GM19397 (cell line): ENCODE measurements at regions not wholly inside any gene's neighbourhood (a gene's known extent, or its start where the extent isn't known, plus 50 kb on each side); places are given as distances from the start of the nearest gene placed in this dataset.
"Not testable (repeated sequence)": the region's sequence is repeated elsewhere in the genome, so short reads cannot be mapped to it uniquely, and the experiment has no call there.

Experiments used
- ATAC-seq: cut with Tn5 transposase; IDR thresholded peaks from one replicate; pipeline ENCODE4 v1.9.1; 2021; ENCODE audit warnings: mild to moderate bottlenecking, moderate library complexity; ENCODE audit not compliant: unreplicated experiment

DNA sequence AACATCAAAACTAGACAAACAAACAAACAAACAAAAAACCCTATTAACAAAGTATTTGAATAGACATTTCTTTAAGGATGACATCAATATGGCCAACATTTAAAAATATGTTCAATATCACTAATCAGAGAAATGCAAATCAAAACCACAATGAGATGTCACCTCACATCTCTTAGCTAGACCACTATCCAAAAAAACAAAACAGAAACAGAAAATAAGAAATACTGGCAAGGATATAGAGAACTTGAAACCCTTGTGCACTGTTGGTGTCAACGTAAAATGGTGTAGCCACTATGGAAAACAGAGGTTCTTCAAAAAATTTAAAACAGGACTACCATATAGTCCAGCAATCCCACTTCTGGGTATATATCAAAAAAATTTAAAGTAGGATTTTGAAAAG, 308.2 kb downstream of the SPATA31A1 start:
- ATAC-seq = peak; percentile 67

DNA sequence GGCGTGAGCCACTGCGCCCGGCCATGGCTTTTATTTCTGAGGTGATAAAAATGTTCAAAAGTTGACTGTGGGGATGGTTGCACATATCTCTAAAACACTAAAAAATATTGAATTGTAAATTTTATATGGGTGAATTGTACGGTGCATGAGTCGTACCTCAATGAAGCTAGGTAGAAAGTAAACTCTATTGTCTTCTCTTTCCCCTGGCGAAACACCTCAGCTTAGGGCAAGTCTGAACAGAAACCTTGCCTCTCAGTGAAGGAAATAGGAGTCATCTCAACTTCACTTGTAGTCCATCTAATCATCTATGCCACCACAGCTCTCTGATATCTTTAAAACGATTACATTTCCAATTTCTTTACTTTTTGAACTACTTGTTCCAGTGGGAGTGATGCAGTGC, 309.6 kb downstream of the SPATA31A1 start:
- not testable (repeated sequence) for ATAC-seq

DNA sequence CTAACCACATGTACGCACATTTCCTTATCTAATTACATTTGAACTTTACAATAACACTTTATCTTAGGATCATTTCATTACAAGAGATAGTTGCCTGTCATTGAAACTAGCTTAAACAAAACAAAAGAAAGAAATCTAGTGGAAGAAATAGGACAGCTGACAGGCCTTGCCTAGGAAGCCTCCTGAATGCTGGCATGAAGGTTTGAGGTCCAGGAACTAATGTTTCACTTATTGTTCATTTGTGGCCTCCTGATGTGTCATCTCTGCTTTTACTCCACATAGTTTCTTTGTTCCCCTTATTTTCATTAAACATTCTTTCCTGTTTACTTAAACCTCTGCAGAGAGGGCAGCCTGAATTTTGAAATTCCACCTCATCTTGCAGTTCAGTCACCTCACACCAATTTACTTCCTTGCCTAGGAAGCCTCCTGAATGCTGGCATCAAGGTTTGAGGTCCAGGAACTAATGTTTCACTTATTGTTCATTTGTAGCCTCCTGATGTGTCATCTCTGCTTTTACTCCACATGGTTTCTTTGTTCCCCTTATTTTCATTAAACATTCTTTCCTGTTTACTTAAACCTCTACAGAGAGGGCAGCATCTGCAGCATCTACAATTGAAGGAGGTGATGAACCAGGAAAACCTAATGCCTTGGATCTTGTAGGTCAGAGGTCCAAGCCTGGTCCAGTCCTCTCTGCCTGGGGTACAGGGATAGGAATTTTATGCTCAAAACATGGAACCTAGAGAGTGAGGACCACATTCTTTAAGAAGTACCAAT, 319.2 kb downstream of the SPATA31A1 start:
- not testable (repeated sequence) for ATAC-seq

DNA sequence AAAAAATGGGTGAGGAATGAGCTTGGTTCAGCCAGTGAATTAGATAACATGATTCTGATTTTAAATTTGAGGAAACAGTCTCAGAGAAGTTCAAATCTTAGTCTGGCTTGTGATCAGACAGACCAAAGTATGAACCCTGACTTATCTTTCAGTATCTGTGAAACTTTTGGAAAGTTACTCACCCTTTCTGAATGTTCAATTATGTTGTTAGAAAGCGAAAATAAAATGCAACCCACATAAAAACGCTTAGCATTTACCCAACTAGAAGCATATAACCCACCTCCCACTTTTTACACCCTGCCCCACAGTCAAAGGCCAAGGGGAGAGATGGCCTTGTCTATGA, 319.7 kb downstream of the SPATA31A1 start:
- ATAC-seq = not testable (repeated sequence)

DNA sequence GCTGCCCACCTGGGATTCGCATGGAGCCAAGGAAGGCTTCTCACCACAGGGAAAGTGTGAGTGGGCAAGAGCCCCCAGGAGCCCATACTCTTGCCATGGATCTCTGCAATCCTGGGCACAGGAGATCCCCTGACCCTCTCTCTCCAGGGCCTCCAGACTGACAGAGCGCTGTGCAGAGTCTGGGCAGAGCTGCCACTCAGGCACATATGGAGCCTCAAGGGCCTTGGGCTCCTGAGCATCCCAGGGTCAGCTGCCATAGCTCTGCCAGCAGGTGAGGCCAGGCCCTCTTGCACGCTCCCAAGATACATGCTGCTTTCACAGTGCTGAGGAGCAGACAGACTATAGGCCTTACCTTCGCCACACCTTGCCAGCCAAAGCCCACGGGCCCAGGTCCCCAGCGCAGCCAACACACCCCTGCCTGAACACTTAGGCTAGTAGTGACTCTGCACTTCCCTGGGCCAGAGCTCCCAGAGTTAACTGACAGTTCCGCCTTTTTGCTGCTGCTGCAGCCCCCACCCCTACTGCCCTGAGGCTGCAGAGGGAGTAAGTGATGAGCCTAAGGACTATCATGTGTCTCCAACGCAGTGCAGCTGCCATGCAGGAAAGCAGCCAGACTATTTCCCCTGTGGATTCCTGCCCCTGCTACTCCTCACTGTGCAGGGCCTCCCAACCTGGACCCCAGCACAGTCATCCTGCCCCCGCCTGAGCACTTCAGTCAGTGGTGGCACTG, 323.2 kb downstream of the SPATA31A1 start:
- not testable (repeated sequence) for ATAC-seq

DNA sequence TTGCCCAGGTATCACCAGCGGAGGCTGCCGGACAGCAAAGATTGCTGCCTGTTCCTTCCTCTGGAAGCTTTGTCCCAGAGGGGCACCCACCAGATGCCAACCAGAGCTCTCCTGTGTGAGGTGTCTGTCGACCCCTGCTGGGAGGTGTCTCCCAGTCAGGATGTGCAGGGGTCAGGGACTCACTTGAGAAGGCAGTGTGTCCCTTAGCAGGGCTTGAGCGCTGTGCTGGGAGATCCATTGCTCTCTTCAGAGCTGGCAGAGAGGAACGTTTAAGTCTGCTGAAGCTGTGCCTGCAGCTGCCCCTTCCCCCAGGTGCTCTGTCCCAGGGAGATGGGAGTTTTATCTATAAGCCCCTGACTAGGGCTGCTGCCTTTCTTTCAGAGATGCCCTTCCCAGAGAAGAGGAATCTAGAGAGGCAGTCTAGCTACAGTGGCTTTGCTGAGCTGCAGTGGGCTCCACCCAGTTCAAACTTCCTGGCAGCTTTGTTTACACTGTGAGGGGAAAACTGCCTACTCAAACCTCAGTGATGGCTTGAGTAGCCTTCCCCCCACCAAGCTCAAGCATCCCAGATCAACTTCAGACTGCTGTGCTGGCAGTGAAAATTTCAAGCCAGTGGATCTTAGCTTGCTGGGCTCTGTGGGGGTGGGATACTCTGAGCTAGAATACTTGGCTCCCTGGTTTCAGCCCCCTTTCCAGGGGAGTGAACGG, 325.4 kb downstream of the SPATA31A1 start:
- not testable (repeated sequence) for ATAC-seq

DNA sequence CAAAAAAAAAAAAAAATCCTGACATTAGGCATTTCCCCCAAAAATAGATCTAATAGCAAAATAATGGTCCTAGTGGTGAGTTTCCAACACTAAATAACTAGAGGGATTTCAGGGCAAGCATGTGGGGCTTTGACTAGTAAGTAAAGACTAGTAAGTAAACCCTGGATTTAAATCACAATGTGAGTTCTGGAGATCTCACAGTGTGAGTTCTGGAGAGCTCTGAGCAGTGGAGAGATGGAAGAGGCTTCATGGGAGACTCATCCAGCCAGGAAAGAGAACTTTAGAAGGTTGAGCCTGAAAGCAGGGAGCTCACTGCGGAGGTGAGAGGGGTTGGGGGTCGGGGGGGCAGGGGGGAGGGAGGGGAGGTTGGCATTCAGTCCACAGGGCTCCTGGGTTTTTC, 373.4 kb downstream of the SPATA31A1 start:
- not testable (repeated sequence) for ATAC-seq

DNA sequence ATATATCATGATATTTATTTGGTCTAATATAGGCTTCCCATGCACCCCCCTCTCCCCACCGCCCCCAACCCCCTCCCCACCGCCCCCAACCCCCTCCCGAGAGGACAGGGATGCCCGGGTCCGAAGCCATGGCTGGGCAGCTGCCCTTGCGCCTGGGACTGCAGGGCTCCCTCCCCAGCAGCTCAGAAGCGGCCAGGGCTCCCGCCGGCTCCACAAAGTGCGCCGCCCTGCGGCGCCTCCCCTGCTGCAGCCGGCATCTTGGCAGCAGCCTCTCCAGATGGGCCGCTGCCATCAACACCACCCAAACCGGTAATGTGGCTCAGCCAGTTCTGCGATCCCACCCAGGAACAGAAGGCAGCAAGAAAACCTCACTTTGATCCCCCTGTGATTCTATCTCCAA, 389.4 kb downstream of the SPATA31A1 start:
- ATAC-seq = not testable (repeated sequence)

DNA sequence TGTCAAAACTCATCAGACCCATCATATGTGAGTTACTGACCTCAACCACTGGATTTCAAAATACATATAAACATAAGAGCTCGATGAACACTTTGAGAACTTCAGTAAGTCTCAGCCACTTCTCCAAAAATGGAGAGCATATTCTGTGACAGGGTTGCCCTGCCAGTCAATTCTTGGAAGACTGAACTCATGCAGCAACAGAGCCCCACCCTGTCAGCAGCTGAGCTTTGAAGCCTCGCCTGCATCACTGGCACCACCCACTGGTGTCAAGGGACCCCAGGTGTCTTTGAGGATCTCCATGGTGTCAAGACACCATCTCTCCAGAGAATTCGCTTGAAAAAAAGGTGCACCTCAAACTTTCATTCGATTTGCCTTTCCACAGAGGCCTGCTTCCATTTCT, 420.1 kb downstream of the SPATA31A1 start:
- not testable (repeated sequence) for ATAC-seq

DNA sequence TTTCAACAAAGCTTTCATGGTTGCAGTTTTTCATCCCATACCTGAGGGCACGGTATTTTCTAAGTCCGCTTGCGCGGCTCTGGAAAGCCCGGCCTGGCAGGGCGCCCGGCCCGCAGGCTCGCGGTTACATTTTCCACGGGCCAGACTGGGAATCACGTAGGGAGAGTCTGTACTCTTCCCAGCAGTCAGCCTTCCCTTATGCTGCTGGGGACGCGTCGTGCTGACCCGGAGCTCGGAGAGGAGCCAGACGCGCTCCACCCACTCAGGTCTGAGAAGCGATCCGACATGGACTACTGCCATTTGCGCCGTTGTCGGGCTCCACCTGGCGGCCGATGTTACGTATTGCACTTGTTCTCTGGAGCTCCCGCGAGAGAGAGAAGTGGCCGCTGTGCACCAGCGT, 435.9 kb downstream of the SPATA31A1 start:
- peak; percentile 100 for ATAC-seq

DNA sequence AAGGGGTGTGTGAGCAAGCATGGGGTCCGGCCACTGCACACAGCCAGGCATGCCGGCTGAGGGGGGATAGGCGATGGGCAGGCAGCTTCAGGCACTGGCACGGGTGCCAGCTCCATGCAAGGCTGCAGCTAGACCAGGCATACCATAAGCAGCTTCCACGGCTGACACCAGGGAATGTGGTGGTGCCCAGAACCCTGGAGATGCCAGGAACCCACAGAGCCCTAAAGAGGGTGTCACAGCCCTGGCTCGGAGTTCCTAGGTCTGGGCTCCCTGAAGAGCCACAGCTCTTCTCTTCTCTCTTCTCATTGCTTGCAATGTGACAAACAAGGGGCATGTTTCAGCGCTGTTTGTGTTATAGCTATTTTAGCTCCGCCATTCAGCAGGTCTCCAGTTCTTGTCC, 442.5 kb downstream of the SPATA31A1 start:
- not testable (repeated sequence) for ATAC-seq

DNA sequence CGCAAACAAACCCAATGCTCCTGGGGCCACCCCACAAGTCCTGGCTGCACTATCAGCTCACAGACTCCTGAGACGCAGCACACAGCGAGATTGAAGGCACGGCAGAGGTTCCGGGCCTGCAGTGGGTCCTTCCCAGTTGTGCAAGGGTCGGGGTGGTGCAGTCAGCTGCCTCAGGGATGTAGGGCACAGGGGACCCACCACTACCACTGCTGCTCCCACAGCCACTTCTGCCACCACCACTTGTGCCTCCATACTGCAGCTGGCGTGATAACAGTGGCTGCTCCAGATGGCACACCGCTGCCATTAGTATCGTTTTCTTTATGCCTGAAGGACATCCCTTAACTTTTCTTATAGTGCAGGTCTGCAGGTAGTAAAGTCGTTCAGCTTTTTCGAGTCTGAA, 443.8 kb downstream of the SPATA31A1 start:
- not testable (repeated sequence) for ATAC-seq

DNA sequence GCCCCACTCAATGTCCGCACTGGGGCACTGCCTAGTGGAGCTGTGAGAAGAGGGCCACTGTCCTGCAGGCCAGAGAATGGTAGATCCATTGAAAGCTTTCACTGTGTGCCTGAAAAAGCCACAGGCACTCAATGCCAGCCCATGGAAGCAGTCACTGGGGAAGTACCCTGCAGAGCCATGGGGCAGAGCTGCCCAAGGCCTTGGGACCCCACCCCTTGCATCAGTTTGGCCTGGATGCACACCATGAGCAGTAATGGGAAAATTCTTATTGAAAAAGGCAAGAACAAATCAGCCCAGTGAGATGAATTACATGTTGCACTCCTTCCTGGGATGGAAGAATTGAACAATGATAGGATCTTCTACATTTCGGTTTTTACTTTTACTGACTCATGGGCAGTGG, 447.1 kb downstream of the SPATA31A1 start:
- not testable (repeated sequence) for ATAC-seq

DNA sequence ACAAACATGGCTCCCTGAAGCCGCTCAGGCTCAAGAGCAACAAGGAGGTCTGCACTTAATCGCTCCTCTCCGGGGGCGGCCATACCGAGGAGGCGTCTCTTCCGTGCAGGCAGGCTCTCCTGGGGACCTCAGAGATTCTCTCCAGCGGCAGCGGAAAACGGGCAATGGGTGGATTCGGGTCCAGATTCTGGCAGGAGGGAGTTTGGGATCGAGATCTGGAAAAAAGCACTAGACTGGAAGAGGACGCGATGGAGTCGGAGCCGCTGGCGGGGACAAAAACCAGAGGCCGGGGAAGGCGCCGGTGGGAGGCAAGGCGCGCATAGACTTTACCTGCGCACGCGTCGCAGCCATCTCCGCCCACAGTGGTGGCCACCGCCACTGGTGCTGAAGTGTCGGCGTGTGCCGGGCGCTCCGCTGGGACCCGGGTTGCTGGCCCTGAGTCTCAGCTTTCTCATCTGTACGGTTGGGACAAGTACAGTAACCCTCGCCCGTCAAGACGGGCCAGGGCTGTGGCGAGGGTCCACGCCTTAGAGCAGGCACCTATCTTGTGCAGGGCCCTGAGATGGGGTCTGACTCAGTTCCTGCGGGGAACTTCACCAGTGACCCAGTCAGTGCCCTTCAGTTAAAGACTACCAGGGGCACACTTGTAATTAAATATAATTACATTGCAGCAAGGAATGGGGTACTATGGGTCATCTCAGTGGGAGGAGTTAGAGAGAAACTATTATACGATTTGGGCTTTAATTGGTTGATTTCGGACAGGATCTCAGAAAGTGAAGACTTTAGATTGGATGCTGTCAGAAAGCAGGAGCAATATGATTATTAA, 454.1 kb downstream of the SPATA31A1 start:
- ATAC-seq = peak; percentile 91

DNA sequence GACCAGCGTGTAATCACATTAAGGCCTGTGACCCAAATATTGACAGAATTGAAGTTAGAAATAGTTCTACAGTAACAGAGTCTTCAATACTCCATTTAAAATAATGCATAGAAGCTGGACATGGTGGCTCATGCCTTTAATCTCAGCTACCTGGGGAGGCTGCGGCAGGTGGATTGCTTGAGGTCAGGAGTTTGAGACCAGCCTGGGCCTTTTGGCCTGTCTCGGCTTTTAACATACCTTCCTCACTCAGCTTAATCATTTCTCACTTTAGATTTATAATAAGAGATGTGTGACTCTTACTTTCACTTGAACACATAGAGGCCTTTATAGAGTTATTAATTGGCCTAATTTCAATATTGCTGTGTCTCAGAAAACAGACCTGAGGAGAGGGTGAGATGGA, 454.9 kb downstream of the SPATA31A1 start:
- not testable (repeated sequence) for ATAC-seq

DNA sequence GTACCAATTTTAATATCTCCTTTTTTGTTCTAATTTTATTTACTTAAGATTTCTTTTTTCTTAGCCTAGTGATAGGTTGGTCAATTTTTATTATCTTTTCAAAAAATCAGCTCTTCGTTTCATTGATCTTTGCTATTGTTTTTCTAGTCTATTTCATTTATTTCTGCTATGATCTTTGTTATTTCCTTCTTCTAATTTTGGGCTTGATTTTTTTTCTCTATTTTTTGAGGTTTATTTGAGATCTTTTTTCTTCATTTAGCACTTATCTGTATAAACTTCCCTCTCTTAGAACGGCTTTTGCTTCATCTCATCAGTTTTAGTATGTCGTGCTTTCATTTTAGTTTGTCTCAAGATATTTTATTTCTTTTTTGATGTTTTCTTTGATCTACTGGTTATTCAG, 456.1 kb downstream of the SPATA31A1 start:
- not testable (repeated sequence) for ATAC-seq

DNA sequence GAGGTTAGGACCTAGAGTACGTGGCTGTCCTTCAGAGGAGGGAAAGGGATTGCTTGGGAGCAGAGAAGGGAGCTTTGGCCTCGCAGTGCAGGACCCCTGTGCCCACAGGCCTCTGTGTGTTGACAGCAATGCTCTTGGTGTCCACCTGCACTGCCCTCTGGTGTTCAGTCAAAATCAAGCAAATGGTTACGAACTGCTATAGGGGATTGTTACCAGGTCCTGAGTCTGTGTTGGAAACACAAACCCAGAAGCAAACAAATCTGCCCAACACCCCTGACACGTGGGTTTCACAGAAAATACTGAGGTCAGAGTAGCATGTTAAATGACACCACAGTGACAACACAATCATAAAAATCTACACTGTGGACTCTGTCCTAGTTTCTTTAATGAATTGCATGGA, 473.0 kb downstream of the SPATA31A1 start:
- ATAC-seq = not testable (repeated sequence)
